Peyer's patch (tissue), 4 donors: ENCODE measurements at regions not wholly inside any gene's neighbourhood (a gene's known extent, or its start where the extent isn't known, plus 50 kb on each side); places are given as distances from the start of the nearest gene placed in this dataset.

Experiments used
- CTCF ChIP-seq, 6 experiments: fragments of 450-650 bp in 4 of 6; fragments of 200-600 bp in 2 of 6; sonication (generic) in 1 of 6; IDR thresholded peaks; one replicate each; pipeline ENCODE4 v1.5.1; 2017 to 2019; ENCODE audit warnings: antibody characterized with exemption in 6 of 6, mild to moderate bottlenecking in 3 of 6, moderate library complexity in 1 of 6
- POLR2A ChIP-seq, 2 donors: fragments of 450-650 bp; IDR thresholded peaks; one replicate each; pipeline ENCODE4 v1.5.1; 2017; ENCODE audit warnings: antibody characterized with exemption in 2 of 2, mild to moderate bottlenecking in 2 of 2, moderate library complexity in 2 of 2

- TF ChIP-seq CTCF (IDR thresholded peaks at IDR 0.05) (no peak), POLR2A (IDR thresholded peaks at IDR 0.05) (no peak)
These were observed 486.1 kb downstream of the QKI start for GRCh38 chr6:163900570-163900969.
